NCI-H82 treated with DMSO at 0.1 percent for 48 hours (cell line): ENCODE measurements at regions not wholly inside any gene's neighbourhood (a gene's known extent, or its start where the extent isn't known, plus 50 kb on each side); places are given as distances from the start of the nearest gene placed in this dataset.

Experiments
- DNase-seq: peaks from one replicate; lab custom pipeline; 2025; ENCODE audit not compliant: unreplicated experiment; lab: John Stamatoyannopoulos, UW

GRCh38 chr9:27625751-27626150 lies 52.5 kb upstream of the C9orf72 start:
- no peak for DNase-seq

- no peak for DNase-seq
These were observed 53.2 kb upstream of the C9orf72 start for GRCh38 chr9:27626244-27627187.

GRCh38 chr9:27627188-27627564 lies 53.9 kb upstream of the C9orf72 start:
- DNase-seq, result no peak

- DNase-seq, result no peak
These were observed 55.0 kb upstream of the C9orf72 start for GRCh38 chr9:27628311-27628710.

- DNase-seq, result no peak
These were observed 56.1 kb upstream of the C9orf72 start for GRCh38 chr9:27629425-27629824.

GRCh38 chr9:27632254-27632653 lies 59.0 kb upstream of the C9orf72 start:
- DNase-seq, result no peak

- DNase-seq, result no peak
These were observed 60.5 kb upstream of the C9orf72 start for GRCh38 chr9:27633764-27634163.

- DNase-seq, result no peak
These were observed 61.6 kb upstream of the C9orf72 start for GRCh38 chr9:27634879-27635278.

GRCh38 chr9:27638716-27639115 lies 65.4 kb upstream of the C9orf72 start:
- no peak for DNase-seq

- DNase-seq, result peak; percentile 77
These were observed 72.0 kb upstream of the C9orf72 start for GRCh38 chr9:27645161-27645840.

GRCh38 chr9:27653246-27653645 lies 80.0 kb upstream of the C9orf72 start:
- no peak for DNase-seq

- DNase-seq, result no peak
These were observed 80.7 kb upstream of the C9orf72 start for GRCh38 chr9:27653957-27654356.

- no peak for DNase-seq
These were observed 81.5 kb upstream of the C9orf72 start for GRCh38 chr9:27654629-27655285.

- DNase-seq, result no peak
These were observed 82.2 kb upstream of the C9orf72 start for GRCh38 chr9:27655441-27655840.

- no peak for DNase-seq
These were observed 85.7 kb upstream of the C9orf72 start for GRCh38 chr9:27659001-27659400.

- no peak for DNase-seq
These were observed 86.3 kb upstream of the C9orf72 start for GRCh38 chr9:27659571-27659970.

- no peak for DNase-seq
These were observed 86.9 kb upstream of the C9orf72 start for GRCh38 chr9:27660148-27660547.

- no peak for DNase-seq
These were observed 90.2 kb upstream of the C9orf72 start for GRCh38 chr9:27663526-27663925.

GRCh38 chr9:27664121-27664779 lies 91.0 kb upstream of the C9orf72 start:
- DNase-seq, result no peak

GRCh38 chr9:27665136-27665535 lies 91.9 kb upstream of the C9orf72 start:
- DNase-seq, result no peak

GRCh38 chr9:27668280-27668679 lies 95.0 kb upstream of the C9orf72 start:
- no peak for DNase-seq
